ENCODE measurements at regions not wholly inside any gene's neighbourhood (a gene's known extent, or its start where the extent isn't known, plus 50 kb on each side); places are given as distances from the start of the nearest gene placed in this dataset.

DNA sequence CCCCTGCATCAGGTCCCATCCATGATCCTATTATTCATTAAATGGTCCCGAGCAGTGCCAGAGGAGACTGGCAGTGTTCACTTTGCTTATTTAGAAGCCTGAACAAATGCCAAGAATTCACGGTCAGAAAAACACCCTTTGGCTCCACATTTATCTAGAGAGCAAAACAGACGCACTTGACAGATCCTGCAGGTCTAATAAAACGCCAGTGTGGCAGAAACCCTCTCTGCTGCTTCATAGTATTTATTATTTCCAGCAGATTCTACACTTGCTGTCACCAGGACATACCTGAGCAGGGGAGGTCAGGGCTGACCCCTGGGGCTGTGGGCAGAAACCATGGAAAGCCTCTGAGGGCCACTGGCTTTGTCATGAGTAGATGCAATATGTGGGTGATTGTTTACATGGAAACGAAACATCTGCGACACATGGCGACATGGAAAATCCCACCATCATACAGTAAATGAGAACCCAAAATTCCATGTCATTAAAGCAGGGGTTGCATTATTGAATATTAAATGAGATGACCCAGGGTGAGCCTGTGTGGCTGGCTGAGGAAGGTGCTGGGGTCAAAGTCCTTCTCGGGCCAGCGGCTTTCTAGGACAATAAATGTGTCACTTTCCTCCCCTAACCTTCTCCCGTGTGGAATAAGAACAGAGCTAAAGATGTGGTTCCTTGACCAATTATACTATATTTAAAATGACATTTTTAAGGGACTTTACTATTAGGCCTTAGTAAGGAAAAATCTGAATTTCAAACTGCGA, 205.9 kb upstream of the SVIL start:
- ChIA-PET POLR2A (no interaction called here), CTCF (no interaction called here)
- Histone ChIP-seq H3K4me1 (ENCODE audit: control insufficient read depth, insufficient read depth, low read length) (no peaks in the 10 kb centered on the region), H3K36me3 (ENCODE audit: control insufficient read depth in 2 of 2, insufficient read depth in 1 of 2, low read length in 2 of 2) (no peaks in the 10 kb centered on the region), H3K9me3 (ENCODE audit: control insufficient read depth, insufficient read depth, low read depth, low read length) (no peaks in the 10 kb centered on the region), H3K27ac (ENCODE audit: extremely low read depth, low read depth, low read length) (no peak overlapping the region), H3K4me3 (ENCODE audit: low read depth, low read length) (no peak overlapping the region)
- no peak for TF ChIP-seq ZNF776 (tag by site-specific recombination; IDR thresholded peaks at IDR 0.05; ENCODE audit: borderline replicate concordance)
- 0 out of 2 replicates have a peak, but pooled peaks have one; percentile 23 for TF ChIP-seq ZNF335 (tag by site-specific recombination; conservative IDR thresholded peaks at IDR 0.05)

GRCh38 chr10:29839826-29840515, 205.2 kb upstream of the SVIL start:
- ChIA-PET POLR2A (no interaction called here), CTCF (interaction anchor here (1.2 kb wide), 1 partner anchor 19 kb away, joined by 9 read pairs; no protein-coding TSS in a partner anchor)
- no peaks in the 10 kb centered on the region for H3K36me3 ChIP-seq (ENCODE audit: control insufficient read depth in 2 of 2, insufficient read depth in 1 of 2, low read length in 2 of 2)
- H3K4me1 ChIP-seq (ENCODE audit: control insufficient read depth, insufficient read depth, low read length), result no peaks in the 10 kb centered on the region; the same call in 1 of the 2 replicates
- TF ChIP-seq ZNF629 (tag by site-specific recombination; IDR thresholded peaks at IDR 0.05), result 0 out of 2 replicates have a peak, but pooled peaks have one; percentile 15
- TF ChIP-seq ZNF302 (tag by site-specific recombination; IDR thresholded peaks at IDR 0.05; ENCODE audit: low read depth), result no peak
- H3K9me3 ChIP-seq (ENCODE audit: control insufficient read depth, insufficient read depth, low read depth, low read length), result no peaks in the 10 kb centered on the region
- no peak overlapping the region for H3K4me3 ChIP-seq (ENCODE audit: low read depth, low read length)
- no peak overlapping the region for H3K27ac ChIP-seq (ENCODE audit: extremely low read depth, low read depth, low read length)

DNA sequence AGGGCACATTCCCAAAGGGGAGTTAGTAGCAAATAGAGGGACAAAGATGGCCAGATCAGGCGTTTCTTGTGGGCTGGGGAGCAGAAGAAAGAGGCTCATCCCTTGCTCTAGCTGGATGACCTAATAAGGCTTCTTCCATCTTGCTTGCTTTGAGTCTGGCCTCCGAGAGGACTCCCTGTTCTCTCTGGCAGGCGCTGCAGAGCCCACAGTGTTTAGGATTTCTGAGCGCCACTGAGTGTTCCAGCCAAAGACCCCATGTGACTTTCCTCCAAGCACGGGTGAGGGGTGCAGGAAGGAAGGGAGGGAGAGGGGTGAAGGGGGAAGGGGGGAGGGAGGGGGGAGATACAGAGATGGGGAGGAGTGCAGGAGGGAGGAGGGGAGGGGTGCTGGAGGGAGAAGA, 203.8 kb upstream of the SVIL start:
- CTCF ChIA-PET, result no interaction called here
- POLR2A ChIA-PET, result no interaction called here
- H3K4me3 ChIP-seq (ENCODE audit: low read depth, low read length), result no peak overlapping the region

More for the DNA sequence above, 203.8 kb upstream of the SVIL start:
- Histone ChIP-seq H3K9me3 (ENCODE audit: control insufficient read depth, insufficient read depth, low read depth, low read length) (no peaks in the 10 kb centered on the region), H3K4me1 (ENCODE audit: control insufficient read depth, insufficient read depth, low read length) (no peaks in the 10 kb centered on the region; the same call in 1 of the 2 replicates), H3K27ac (ENCODE audit: extremely low read depth, low read depth, low read length) (no peak overlapping the region), H3K36me3 (ENCODE audit: control insufficient read depth in 2 of 2, insufficient read depth in 1 of 2, low read length in 2 of 2) (no peaks in the 10 kb centered on the region)
- TF ChIP-seq, protein P1, sequence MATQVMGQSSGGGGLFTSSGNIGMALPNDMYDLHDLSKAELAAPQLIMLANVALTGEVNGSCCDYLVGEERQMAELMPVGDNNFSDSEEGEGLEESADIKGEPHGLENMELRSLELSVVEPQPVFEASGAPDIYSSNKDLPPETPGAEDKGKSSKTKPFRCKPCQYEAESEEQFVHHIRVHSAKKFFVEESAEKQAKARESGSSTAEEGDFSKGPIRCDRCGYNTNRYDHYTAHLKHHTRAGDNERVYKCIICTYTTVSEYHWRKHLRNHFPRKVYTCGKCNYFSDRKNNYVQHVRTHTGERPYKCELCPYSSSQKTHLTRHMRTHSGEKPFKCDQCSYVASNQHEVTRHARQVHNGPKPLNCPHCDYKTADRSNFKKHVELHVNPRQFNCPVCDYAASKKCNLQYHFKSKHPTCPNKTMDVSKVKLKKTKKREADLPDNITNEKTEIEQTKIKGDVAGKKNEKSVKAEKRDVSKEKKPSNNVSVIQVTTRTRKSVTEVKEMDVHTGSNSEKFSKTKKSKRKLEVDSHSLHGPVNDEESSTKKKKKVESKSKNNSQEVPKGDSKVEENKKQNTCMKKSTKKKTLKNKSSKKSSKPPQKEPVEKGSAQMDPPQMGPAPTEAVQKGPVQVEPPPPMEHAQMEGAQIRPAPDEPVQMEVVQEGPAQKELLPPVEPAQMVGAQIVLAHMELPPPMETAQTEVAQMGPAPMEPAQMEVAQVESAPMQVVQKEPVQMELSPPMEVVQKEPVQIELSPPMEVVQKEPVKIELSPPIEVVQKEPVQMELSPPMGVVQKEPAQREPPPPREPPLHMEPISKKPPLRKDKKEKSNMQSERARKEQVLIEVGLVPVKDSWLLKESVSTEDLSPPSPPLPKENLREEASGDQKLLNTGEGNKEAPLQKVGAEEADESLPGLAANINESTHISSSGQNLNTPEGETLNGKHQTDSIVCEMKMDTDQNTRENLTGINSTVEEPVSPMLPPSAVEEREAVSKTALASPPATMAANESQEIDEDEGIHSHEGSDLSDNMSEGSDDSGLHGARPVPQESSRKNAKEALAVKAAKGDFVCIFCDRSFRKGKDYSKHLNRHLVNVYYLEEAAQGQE (tag by site-specific recombination; IDR thresholded peaks at IDR 0.05), result no peak
- no peak for TF ChIP-seq ZNF513 (tag by site-specific recombination; IDR thresholded peaks at IDR 0.05)
- no peak for TF ChIP-seq ZNF335 (tag by site-specific recombination; conservative IDR thresholded peaks at IDR 0.05)
- no peak for TF ChIP-seq ZNF596 (tag by site-specific recombination; IDR thresholded peaks at IDR 0.05)
- no peak for TF ChIP-seq HOXD13 (CRISPR knock-in tag; IDR thresholded peaks at IDR 0.05; ENCODE audit: borderline replicate concordance)
- no peak for TF ChIP-seq ZNF530 (tag by site-specific recombination; IDR thresholded peaks at IDR 0.05; ENCODE audit: low read depth)
- TF ChIP-seq, protein P2, sequence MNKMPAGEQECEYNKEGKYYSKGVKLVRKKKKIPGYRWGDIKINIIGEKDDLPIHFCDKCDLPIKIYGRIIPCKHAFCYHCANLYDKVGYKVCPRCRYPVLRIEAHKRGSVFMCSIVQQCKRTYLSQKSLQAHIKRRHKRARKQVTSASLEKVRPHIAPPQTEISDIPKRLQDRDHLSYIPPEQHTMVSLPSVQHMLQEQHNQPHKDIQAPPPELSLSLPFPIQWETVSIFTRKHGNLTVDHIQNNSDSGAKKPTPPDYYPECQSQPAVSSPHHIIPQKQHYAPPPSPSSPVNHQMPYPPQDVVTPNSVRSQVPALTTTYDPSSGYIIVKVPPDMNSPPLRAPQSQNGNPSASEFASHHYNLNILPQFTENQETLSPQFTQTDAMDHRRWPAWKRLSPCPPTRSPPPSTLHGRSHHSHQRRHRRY (tag by site-specific recombination; IDR thresholded peaks at IDR 0.05), result no peak
- TF ChIP-seq SP2 (tag by site-specific recombination; IDR thresholded peaks at IDR 0.05), result no peak
- TF ChIP-seq ZNF558 (tag by site-specific recombination; IDR thresholded peaks at IDR 0.05), result no peak
